ENCODE measurements at regions not wholly inside any gene's neighbourhood (a gene's known extent, or its start where the extent isn't known, plus 50 kb on each side); places are given as distances from the start of the nearest gene placed in this dataset.
"Not testable (repeated sequence)": the region's sequence is repeated elsewhere in the genome, so short reads cannot be mapped to it uniquely, and the experiment has no call there.

- CTCF ChIA-PET, result no interaction called here
- H3K4me2 ChIP-seq (ENCODE audit: low read length), result no peak overlapping the region
- H3K9ac ChIP-seq (ENCODE audit: low read length), result no peak overlapping the region
- H3K9me3 ChIP-seq (ENCODE audit: low read length), result no peaks in the 10 kb centered on the region
- DNase-seq, result no peak
- BruUV-seq (replicated peaks), result no TSS peak
- no peaks in the 10 kb centered on the region for H3K36me3 ChIP-seq (ENCODE audit: low read depth, low read length)
- no peak overlapping the region for H2AFZ ChIP-seq (ENCODE audit: low read length)
- H3K4me1 ChIP-seq (ENCODE audit: insufficient read depth, low read length), result no peaks in the 10 kb centered on the region
- TF ChIP-seq EZH2 (IDR thresholded peaks at IDR 0.05; ENCODE audit: low read length, unreplicated experiment), result no peak
- peak; percentile 39; the same call in 1 of the 2 replicates for TF ChIP-seq CTCF (conservative IDR thresholded peaks at IDR 0.05; ENCODE audit: low read depth, low read length)
- no peaks in the 10 kb centered on the region for H3K79me2 ChIP-seq (ENCODE audit: low read length)
- peaks cover 24% of the 10 kb centered on the region for H3K27me3 ChIP-seq (ENCODE audit: low read length)
- no peak overlapping the region for H3K27ac ChIP-seq (ENCODE audit: low read length)
- POLR2A ChIA-PET (ENCODE audit: unreplicated experiment), result no interaction called here
- H4K20me1 ChIP-seq (ENCODE audit: low read length), result no peaks in the 10 kb centered on the region
- H3F3A ChIP-seq (ENCODE audit: low read length, unreplicated experiment), result no peaks in the 10 kb centered on the region
- no peak overlapping the region for H3K4me3 ChIP-seq (ENCODE audit: low read length)
- no peak for ATAC-seq
- H3K9me2 ChIP-seq (replicated peaks; ENCODE audit: low read length), result no peaks in the 10 kb centered on the region
- intact Hi-C loops (cut with micrococcal nuclease), result no loop called here
Measured at GRCh38 chr10:23981520-23982309, 227.2 kb upstream of the KIAA1217 start.

GRCh38 chr10:23984405-23984804 lies 224.5 kb upstream of the KIAA1217 start:
- H3K4me3 ChIP-seq (ENCODE audit: low read length); ATAC-seq; H3K9me3 ChIP-seq (ENCODE audit: low read length); POLR2A ChIA-PET (ENCODE audit: unreplicated experiment); BruUV-seq (replicated peaks); DNase-seq; H3K79me2 ChIP-seq (ENCODE audit: low read length); H3K36me3 ChIP-seq (ENCODE audit: low read depth, low read length); H3K9me2 ChIP-seq (replicated peaks; ENCODE audit: low read length); intact Hi-C loops (cut with micrococcal nuclease); H3K4me2 ChIP-seq (ENCODE audit: low read length); H2AFZ ChIP-seq (ENCODE audit: low read length); H3K27ac ChIP-seq (ENCODE audit: low read length); H3F3A ChIP-seq (ENCODE audit: low read length, unreplicated experiment); CTCF ChIA-PET; H3K9ac ChIP-seq (ENCODE audit: low read length); H4K20me1 ChIP-seq (ENCODE audit: low read length); H3K4me1 ChIP-seq (ENCODE audit: insufficient read depth, low read length): not testable (repeated sequence)
- H3K27me3 ChIP-seq (ENCODE audit: low read length), result peaks cover 10% of the 10 kb centered on the region

- ChIA-PET CTCF (no interaction called here), POLR2A (ENCODE audit: unreplicated experiment) (no interaction called here)
- intact Hi-C loops (cut with micrococcal nuclease), result no loop called here
- TF ChIP-seq EZH2phosphoT487 (IDR thresholded peaks at IDR 0.05; ENCODE audit: borderline replicate concordance, low read length) (no peak), EZH2 (IDR thresholded peaks at IDR 0.05; ENCODE audit: low read length, unreplicated experiment) (no peak), CTCF (conservative IDR thresholded peaks at IDR 0.05; ENCODE audit: low read depth, low read length) (no peak)
- no peaks in the 10 kb centered on the region for H3K4me1 ChIP-seq (ENCODE audit: insufficient read depth, low read length)
- no peaks in the 10 kb centered on the region for H4K20me1 ChIP-seq (ENCODE audit: low read length)
- H3K9ac ChIP-seq (ENCODE audit: low read length), result no peak overlapping the region
- no peak overlapping the region for H3K27ac ChIP-seq (ENCODE audit: low read length)
- no peaks in the 10 kb centered on the region for H3F3A ChIP-seq (ENCODE audit: low read length, unreplicated experiment)
- H2AFZ ChIP-seq (ENCODE audit: low read length), result no peak overlapping the region
- no peaks in the 10 kb centered on the region for H3K9me3 ChIP-seq (ENCODE audit: low read length)
- no peak overlapping the region for H3K4me2 ChIP-seq (ENCODE audit: low read length)
- DNase-seq, result no peak
- H3K4me3 ChIP-seq (ENCODE audit: low read length), result no peak overlapping the region
- BruUV-seq (replicated peaks), result no TSS peak
- H3K36me3 ChIP-seq (ENCODE audit: low read depth, low read length), result no peaks in the 10 kb centered on the region
- ATAC-seq, result no peak
- no peaks in the 10 kb centered on the region for H3K9me2 ChIP-seq (replicated peaks; ENCODE audit: low read length)
- no peaks in the 10 kb centered on the region for H3K79me2 ChIP-seq (ENCODE audit: low read length)
- no peaks in the 10 kb centered on the region for H3K27me3 ChIP-seq (ENCODE audit: low read length)
Measured at GRCh38 chr10:23988006-23988405, 220.9 kb upstream of the KIAA1217 start.
